AG04449 (cell line): ENCODE measurements at regions not wholly inside any gene's neighbourhood (a gene's known extent, or its start where the extent isn't known, plus 50 kb on each side); places are given as distances from the start of the nearest gene placed in this dataset.

ENCODE experiments used
- CTCF ChIA-PET: fragments of 350-600 bp; formaldehyde crosslinking; extraction: SDS; loops from one replicate; lab custom pipeline; 2021; ENCODE audit warnings: antibody characterized with exemption; lab: Yijun Ruan, JAX
- POLR2A ChIA-PET: fragments of 400-600, 350-600 bp; formaldehyde crosslinking; extraction: SDS; loops from one replicate; lab custom pipeline; 2020; ENCODE audit warnings: antibody characterized with exemption, inconsistent platforms; lab: Yijun Ruan, JAX
- DNase-seq: peaks from one replicate; pipeline ENCODE4 v3.0.0-alpha.2; 2010; ENCODE audit warnings: low read depth, low spot score
- H3K4me3 ChIP-seq: 2 replicates; pipeline ENCODE4 v1.5.1; 2011; ENCODE audit warnings: low read depth, mild to moderate bottlenecking, control low read depth, low read length
- CTCF ChIP-seq: IDR thresholded peaks from one replicate; pipeline ENCODE4 v1.5.1; 2011; ENCODE audit warnings: mild to moderate bottlenecking, moderate library complexity, low read length, control low read depth, inconsistent platforms; ENCODE audit not compliant: insufficient read depth; ENCODE audit errors: missing control alignments

DNA sequence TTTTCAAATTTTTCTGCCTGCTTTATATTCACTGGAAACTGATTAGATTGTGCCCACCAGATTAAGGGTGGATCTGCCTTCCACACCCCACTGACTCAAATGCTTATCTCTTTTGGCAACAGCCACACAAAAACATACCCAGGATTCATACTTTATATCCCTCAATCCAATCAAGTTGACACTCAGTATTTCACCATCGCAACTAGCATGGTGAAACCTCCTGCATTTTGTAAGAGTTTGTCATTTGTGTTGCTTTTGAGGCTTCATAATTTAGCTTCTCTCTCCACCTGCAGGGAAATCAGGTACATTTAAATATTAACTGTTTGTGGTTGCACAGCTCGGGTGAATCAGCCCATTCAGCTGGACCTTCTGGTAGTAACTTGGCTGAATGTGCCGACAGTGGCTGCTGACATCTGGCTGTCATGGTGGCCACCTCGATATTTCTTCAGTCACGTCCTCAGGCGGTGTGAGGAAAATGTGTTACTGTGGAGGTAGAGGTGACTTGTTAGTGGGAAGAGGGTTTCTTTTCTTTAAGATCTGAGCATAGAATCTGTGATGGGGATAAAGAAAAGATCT, 224.0 kb downstream of the PTBP2 start:
- ChIA-PET POLR2A (no interaction called here), CTCF (interaction anchor here (2.7 kb wide), 1 partner anchor 19 kb away, joined by 9 read pairs; no protein-coding TSS in a partner anchor)
- no peak for TF ChIP-seq CTCF
- no peak for DNase-seq
- H3K4me3 ChIP-seq, result no peak overlapping the region

- ChIA-PET POLR2A (no interaction called here), CTCF (interaction anchor here (1.3 to 1.4 kb wide), 2 partner anchors 10 to 422 kb away, joined by 3 to 5 read pairs; no protein-coding TSS in a partner anchor)
- H3K4me3 ChIP-seq, result no peak overlapping the region
- no peak for DNase-seq
- TF ChIP-seq CTCF, result no peak
Observed at GRCh38 chr1:96955307-96956012, 233.9 kb downstream of the PTBP2 start.

GRCh38 chr1:96962216-96962615, 240.6 kb downstream of the PTBP2 start:
- CTCF ChIA-PET, result interaction anchor here (0.6 to 1.7 kb wide), 4 partner anchors 12 to 1091 kb away, joined by 3 to 4 read pairs (median 4); no protein-coding TSS in a partner anchor
- TF ChIP-seq CTCF, result no peak
- DNase-seq, result no peak
- POLR2A ChIA-PET, result no interaction called here
- H3K4me3 ChIP-seq, result no peak overlapping the region

DNA sequence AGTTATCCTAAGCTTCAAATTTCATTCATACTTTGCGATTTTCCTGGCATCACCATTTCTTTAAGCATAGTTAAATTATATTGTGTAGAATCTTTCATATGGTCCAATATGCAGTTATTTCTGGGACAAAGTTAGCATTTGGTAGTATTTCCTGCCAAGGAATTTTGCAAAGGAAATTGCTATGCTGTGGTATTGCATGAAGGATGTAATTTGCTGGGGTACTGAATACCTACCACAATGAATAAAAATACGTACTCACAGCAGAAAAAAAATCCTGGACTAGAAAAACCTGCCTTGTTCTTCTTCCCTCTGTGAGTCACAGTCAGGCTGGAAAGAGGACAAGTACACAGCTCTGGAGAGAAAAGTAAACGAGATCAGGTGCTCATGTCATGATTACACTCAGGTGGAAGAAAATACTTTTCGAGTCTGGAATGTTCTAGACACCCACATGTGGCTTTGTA, 241.2 kb downstream of the PTBP2 start:
- POLR2A ChIA-PET, result no interaction called here
- DNase-seq, result peak; percentile 34
- no peak overlapping the region for H3K4me3 ChIP-seq
- CTCF ChIA-PET, result interaction anchor here (0.6 to 4.9 kb wide), 5 partner anchors 12 to 727 kb away, joined by 3 to 48 read pairs (median 4); no protein-coding TSS in a partner anchor
- no peak for TF ChIP-seq CTCF

GRCh38 chr1:96964761-96965160, 243.2 kb downstream of the PTBP2 start:
- no peak overlapping the region for H3K4me3 ChIP-seq
- TF ChIP-seq CTCF, result no peak
- ChIA-PET CTCF (interaction anchor here (0.8 to 4.9 kb wide), 14 partner anchors 9 to 1087 kb away, joined by 3 to 48 read pairs (median 4); no protein-coding TSS in a partner anchor), POLR2A (no interaction called here)
- no peak for DNase-seq
